ENCODE measurements at regions not wholly inside any gene's neighbourhood (a gene's known extent, or its start where the extent isn't known, plus 50 kb on each side); places are given as distances from the start of the nearest gene placed in this dataset.

GRCh38 chr1:235059221-235059620 lies 69.4 kb downstream of the TOMM20 start:
- DNase-seq (ENCODE audit: low read depth): no peak

DNA sequence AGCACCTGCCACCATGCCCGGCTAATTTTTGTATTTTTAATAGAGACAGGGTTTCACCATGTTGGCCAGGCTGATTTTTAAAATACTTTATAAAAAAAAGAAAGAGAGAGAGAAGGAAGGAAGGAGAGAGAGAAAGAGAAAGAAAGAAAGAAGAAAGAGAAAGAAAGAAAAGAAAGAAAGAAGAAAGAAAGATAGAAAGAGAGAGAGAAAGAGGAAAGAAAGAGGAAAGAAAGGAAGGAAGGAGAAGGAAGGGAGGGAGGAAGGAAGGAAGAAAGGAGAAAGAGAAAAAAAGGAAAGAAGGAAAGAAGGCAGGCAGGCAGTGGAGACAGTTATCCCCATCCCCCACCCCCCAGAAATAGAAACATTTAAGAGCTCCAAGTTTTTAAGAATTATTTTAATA lies 69.9 kb downstream of the TOMM20 start:
- DNase-seq (ENCODE audit: low read depth): no peak

DNA sequence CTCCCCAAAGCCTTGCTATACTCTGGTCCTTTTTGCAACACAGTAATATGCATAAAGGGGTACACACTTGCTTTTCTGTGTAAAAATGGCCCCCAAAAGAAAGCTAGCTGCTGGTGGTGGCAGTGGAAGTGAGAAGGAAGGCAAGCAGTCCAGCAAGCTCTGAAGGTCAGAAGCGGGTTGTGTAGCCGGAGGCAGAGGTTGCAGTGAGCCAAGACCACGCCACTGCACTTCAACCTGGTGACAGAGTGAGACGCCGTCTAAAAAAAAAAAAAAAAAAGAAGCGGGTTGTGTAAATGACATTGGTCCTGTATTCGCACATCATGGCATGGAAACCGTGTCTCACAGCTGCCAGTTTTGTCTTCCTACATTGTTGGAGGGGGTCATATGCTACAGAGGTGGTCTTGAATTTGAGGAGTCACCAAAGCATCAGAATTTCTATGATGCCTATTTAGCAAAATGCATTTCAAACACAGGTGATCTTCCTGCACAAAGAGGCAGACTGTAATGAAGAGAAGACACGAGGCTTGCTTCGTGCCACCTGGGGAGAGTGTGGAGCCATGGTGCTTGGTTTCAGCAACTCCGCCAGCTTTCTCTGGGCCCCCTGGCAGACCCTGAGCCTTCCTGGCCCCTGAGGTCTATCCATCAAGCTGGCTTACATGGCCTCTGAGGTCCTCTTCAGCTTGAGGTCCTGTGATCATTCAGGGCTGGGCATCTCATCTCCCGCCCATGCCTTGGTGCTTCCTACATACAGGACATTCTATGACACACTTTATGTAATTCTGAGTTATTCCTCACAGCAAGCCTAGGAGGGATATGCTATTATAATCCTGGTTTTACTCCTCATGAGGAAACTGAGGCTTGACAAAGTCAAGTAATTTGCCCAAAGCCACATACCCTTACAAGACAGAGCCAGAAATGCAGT lies 71.0 kb downstream of the TOMM20 start:
- no peak for DNase-seq (ENCODE audit: low read depth)

DNA sequence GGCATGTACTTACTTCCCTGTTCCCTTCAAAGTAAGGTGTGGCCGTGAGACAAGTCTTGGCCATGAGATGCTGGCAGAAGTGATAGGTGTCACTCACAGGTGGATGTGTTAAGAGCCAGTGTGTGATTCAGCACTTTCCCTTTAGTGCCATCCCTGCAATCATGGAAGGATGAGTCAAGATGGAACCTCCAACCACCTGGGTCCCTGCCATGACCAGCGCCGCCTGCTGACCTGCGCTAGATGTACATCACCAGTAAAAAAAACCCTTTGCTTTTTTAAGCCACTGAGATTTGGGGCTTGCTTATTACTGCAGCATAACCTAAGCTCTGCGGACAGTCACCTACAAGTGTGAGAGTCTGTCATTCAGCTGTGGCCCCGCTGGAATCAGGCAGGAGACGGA lies 71.7 kb downstream of the TOMM20 start:
- no peak for DNase-seq (ENCODE audit: low read depth)

- DNase-seq (ENCODE audit: low read depth): no peak
These were observed 73.7 kb downstream of the TOMM20 start for GRCh38 chr1:235054936-235055335.

- no peak for DNase-seq (ENCODE audit: low read depth)
These were observed 74.2 kb downstream of the TOMM20 start for GRCh38 chr1:235054466-235054865.

GRCh38 chr1:235052067-235053008 lies 76.3 kb downstream of the TOMM20 start:
- no peak for DNase-seq (ENCODE audit: low read depth)

- DNase-seq (ENCODE audit: low read depth): no peak
These were observed 77.1 kb downstream of the TOMM20 start for GRCh38 chr1:235051521-235051920.

DNA sequence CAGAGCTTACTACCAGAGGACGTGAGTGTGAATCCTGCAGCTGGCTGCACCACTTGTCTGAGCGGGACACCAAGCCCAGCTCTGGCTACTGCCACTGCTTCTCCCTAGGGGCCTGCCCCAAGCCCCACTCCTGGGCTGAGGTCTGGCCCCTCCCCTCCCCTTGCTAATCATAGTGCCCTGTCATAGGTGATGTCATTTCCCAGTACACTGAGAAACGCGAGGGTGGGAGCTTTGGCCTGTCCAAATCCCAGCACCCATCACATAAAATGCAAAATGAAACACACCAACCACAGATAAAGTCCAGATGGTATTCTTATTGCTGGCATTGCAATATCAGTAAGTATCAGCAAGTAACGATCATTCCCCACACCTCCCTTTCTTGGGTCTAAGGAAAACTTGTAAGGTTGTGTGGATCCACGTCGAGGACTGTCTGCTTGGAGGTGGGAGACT lies 77.7 kb downstream of the TOMM20 start:
- DNase-seq (ENCODE audit: low read depth): no peak

DNA sequence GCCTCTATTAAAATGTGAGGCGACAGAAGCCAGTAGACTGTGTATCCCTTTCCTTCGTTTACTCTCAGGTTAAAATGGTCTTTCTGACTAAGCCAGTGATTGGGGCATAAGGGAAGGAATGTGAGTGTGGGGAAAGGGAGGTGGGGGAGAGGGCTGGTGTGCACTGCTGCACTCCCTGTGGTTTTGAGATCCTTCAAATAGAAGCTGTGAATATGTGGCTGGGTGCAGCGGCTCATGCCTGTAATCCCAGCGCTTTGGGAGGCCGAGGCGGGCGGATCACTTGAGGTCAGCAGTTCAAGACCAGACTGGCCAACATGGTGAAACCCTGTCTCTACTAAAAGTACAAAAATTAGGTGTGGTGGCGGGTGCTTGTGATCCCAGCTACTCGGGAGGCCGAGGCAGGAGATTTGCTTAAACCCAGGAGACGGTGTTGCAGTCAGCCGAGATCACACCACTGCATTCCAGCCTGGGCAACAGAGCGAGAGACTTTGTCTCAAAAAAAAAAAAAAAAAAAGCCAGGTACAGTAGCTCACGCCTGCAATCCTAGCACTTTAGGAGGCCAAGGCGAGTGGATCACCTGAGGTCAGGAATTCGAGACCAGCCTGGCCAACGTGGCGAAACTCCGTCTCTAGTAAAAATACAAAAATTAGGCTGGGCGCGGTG lies 78.8 kb downstream of the TOMM20 start:
- peak; percentile 74 for DNase-seq (ENCODE audit: low read depth)

DNA sequence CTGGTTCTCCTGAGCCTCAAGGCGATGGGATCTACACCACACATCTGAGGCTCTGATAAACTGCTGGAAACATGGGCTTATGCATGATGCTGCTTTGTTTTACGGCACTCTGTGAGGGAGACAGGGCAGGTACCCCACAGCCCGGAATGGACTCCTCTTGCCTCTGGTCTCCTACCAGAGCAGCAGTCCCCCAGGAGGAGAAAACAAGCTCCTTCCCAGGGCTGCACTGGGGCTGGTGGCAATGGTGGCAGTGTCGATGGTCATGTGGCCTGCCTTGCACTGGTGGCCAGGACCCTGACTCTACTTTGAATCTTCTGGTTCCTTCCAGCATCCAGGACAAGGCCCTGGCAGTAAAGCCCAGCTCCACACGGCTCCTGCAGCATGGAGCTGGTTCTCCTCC lies 79.4 kb downstream of the TOMM20 start:
- DNase-seq (ENCODE audit: low read depth): no peak

- DNase-seq (ENCODE audit: low read depth): no peak
These were observed 81.2 kb downstream of the TOMM20 start for GRCh38 chr1:235047331-235047871.

DNA sequence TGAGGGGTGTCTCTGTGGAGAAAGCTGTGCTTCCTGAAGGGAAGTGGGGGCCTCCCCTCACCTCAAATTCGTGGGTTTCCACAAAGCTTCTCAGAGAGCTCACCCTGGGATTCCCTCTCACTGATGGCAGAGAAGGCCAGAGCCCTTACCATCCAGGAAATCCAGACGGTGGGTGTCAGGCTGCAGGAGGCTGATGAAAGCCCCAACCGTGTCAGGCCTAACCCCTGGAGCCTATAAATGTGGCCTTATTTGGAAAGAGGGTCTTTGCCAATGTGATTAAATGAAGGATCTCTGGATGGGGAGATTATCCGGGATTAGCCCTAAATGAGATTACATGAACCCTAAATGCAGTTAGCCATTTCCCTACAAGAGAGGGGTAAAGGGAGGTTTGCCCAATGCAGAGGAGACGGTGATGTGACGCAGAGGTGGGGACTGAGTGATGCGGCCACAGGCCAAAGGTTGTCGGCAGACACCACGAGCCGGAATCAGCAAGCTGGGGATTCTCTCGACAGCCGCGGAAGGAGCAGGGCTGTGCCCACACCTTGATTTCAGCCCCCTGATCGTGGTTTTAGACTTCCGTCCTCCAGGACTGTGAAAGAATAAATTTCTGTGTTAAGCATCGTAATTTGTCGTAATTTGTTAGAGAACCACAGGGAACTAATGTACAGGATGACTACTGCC lies 82.6 kb downstream of the TOMM20 start:
- no peak for DNase-seq (ENCODE audit: low read depth)

GRCh38 chr1:235045034-235045690 lies 83.5 kb downstream of the TOMM20 start:
- DNase-seq (ENCODE audit: low read depth): no peak

DNA sequence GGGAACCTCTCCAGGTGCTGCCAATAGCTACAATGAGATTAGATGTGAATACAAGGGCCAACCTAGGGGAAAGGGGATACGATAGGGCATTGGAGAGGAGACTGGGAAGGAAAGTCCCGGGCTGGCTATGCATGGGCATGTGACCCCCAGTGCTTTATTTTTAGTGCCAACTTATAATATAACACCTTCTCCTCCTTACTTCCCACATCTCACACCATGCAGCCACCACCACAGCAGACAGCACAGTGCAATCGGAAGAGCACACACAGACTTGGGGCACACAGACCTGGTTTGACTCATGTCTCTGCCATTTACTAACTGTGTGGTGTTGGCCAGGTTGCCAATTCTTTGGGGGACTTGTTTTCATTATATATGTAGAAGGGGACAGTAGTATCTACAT lies 85.4 kb downstream of the TOMM20 start:
- no peak for DNase-seq (ENCODE audit: low read depth)

GRCh38 chr1:235038701-235039100 lies 89.9 kb downstream of the TOMM20 start:
- DNase-seq (ENCODE audit: low read depth): no peak

DNA sequence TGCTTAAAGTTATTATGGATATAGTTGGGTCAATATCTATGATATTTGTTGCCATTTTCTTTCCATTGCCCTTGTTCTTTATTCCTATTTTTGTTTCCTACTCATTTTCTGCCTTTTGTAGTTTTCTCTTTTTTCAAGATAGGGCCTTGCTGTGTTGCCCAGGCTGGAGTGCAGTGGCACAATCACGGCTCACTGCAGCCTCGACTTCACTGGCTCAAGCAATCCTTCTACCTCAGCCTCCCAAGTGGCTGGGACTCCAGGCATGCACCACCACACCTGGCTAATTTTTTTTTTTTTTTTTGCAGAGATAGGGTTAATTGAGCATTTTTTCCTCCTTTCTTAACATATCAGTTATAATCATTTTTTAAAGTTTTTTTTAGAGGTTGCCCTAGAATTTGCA lies 92.7 kb downstream of the TOMM20 start:
- DNase-seq (ENCODE audit: low read depth): no peak

DNA sequence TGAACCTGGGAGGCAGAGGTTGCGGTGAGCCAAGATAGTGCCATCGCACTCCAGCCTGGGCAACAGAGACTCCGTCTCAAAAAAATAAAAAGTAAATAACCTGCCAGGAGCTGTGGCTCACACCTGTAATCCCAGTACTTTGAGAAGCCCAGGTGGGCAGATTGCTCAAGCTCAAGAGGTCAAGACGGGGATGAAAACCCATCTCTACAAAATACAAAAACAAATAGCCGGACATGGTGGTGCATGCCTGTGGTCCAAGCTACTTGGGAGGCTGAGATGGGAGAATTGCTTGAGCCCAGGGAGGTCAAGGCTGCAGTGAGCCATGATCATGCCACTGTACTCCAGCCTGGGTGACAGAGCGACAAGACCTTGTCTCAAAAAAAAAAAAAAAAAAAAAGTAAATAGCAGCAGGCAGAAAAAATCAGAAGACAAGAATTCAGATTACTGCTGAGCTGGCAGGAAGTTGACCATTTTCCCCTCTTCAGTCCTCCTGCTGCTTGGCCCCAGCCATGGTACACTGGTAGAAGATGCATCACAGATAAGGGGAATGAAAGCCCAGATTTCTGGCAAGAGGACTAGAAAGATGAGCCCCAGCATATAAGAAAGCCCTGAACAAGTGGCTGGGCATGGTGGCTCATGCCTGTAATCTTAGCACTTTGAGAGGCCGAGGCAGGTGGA lies 97.6 kb downstream of the TOMM20 start:
- DNase-seq (ENCODE audit: low read depth): no peak

DNA sequence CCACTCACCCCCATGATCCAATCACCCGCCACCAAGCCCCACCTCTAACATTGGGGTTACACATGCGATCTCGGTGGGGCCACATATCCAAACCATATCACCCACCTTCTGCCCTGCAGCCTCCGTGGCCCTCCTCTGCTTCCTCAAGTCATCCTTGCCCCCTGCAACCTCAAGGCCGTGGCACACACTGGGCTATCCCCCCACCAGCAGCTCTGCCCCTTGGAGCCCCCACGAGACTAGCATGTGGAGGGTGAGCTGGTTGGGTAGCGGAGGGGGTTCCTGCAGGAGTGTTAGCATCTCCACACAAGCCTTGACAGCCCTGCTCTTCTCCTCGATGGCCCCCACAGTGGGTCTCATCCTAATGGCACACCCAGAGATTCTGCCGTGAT lies 100.8 kb downstream of the TOMM20 start:
- no peak for DNase-seq (ENCODE audit: low read depth)
